Activated B cell treated with CpG ODN at 0.5 μM for 24 hours (primary cell): ENCODE measurements at regions not wholly inside any gene's neighbourhood (a gene's known extent, or its start where the extent isn't known, plus 50 kb on each side); places are given as distances from the start of the nearest gene placed in this dataset.

ENCODE experiments used
- ATAC-seq: fragments of 200-7000 bp; cut with Tn5 transposase; one replicate; pipeline ENCODE4 v1.10.0; 2021; ENCODE audit warnings: low read depth, mild to moderate bottlenecking, moderate library complexity
- CTCF ChIA-PET: fragments of 350-600 bp; sonication (Branson Sonifier 250); formaldehyde crosslinking; loops from one replicate; lab custom pipeline; 2021; ENCODE audit warnings: antibody characterized with exemption; lab: Charles Lee
- POLR2A ChIA-PET: fragments of 350-600 bp; sonication (Branson Sonifier 250); formaldehyde crosslinking; loops from one replicate; lab custom pipeline; 2021; ENCODE audit warnings: antibody characterized with exemption; lab: Charles Lee
- DNase-seq: peaks from one replicate; pipeline ENCODE4 v3.0.0; 2022
- H3K27ac Mint-ChIP-seq: one replicate; pipeline ENCODE4 v1.8.0; 2020; ENCODE audit warnings: mixed read lengths
- H3K27me3 Mint-ChIP-seq: one replicate; pipeline ENCODE4 v1.8.0; 2021; ENCODE audit warnings: mixed read lengths
- H3K36me3 Mint-ChIP-seq: one replicate; pipeline ENCODE4 v1.8.0; 2021; ENCODE audit warnings: low read depth, mixed read lengths
- H3K4me1 Mint-ChIP-seq: one replicate; pipeline ENCODE4 v1.8.0; 2021; ENCODE audit warnings: mixed read lengths
- H3K4me3 Mint-ChIP-seq: one replicate; pipeline ENCODE4 v1.8.0; 2020; ENCODE audit warnings: mild to moderate bottlenecking, mixed read lengths
- H3K9me3 Mint-ChIP-seq: one replicate; pipeline ENCODE4 v1.8.0; 2020; ENCODE audit warnings: mixed read lengths
- CTCF ChIP-seq: fragments of 200-600 bp; IDR thresholded peaks from one replicate; pipeline ENCODE4 v1.8.0; 2022; ENCODE audit warnings: antibody characterized with exemption, mild to moderate bottlenecking
- intact Hi-C: fragments of 100-400 bp; cut with micrococcal nuclease; formaldehyde crosslinking; loops from one replicate; pipeline ENCODE4 v1.15.1; 2024

GRCh38 chr20:51321343-51322163 is 221.0 kb downstream of the NFATC2 start:
- ATAC-seq (no peak), DNase-seq (no peak)
- ChIA-PET CTCF (interaction anchor here (1.5 kb wide), 1 partner anchor 334 kb away, joined by 3 read pairs; no protein-coding TSS in a partner anchor), POLR2A (no interaction called here)
- no peak overlapping the region for H3K4me3 Mint-ChIP-seq
- peaks cover 4% of the 10 kb centered on the region for H3K9me3 Mint-ChIP-seq
- intact Hi-C loops, result no loop called here
- no peaks in the 10 kb centered on the region for H3K36me3 Mint-ChIP-seq
- no peak for TF ChIP-seq CTCF
- peaks cover 12% of the 10 kb centered on the region for H3K27me3 Mint-ChIP-seq
- no peaks in the 10 kb centered on the region for H3K4me1 Mint-ChIP-seq
- no peak overlapping the region for H3K27ac Mint-ChIP-seq

- no peak overlapping the region for H3K4me3 Mint-ChIP-seq
- intact Hi-C loops, result no loop called here
- TF ChIP-seq CTCF, result no peak
- H3K36me3 Mint-ChIP-seq, result no peaks in the 10 kb centered on the region
- H3K9me3 Mint-ChIP-seq, result peaks cover 4% of the 10 kb centered on the region
- no peaks in the 10 kb centered on the region for H3K4me1 Mint-ChIP-seq
- peaks cover 12% of the 10 kb centered on the region for H3K27me3 Mint-ChIP-seq
- no peak overlapping the region for H3K27ac Mint-ChIP-seq
- CTCF ChIA-PET, result no interaction called here
- ATAC-seq (no peak), DNase-seq (no peak)
- POLR2A ChIA-PET, result no interaction called here
Measured at GRCh38 chr20:51319522-51319921, 223.0 kb downstream of the NFATC2 start.

- Mint-ChIP-seq H3K4me1 (no peaks in the 10 kb centered on the region), H3K27ac (no peak overlapping the region), H3K9me3 (peaks cover 4% of the 10 kb centered on the region), H3K36me3 (no peaks in the 10 kb centered on the region), H3K27me3 (peaks cover 5% of the 10 kb centered on the region), H3K4me3 (no peak overlapping the region)
- intact Hi-C loops, result no loop called here
- no peak for TF ChIP-seq CTCF
- ATAC-seq, result peak; percentile 25
- peak; percentile 21 for DNase-seq
- ChIA-PET CTCF (no interaction called here), POLR2A (no interaction called here)
Measured at GRCh38 chr20:51318058-51318949, 224.2 kb downstream of the NFATC2 start.

GRCh38 chr20:51315390-51315789 is 227.1 kb downstream of the NFATC2 start:
- Mint-ChIP-seq H3K4me3 (no peak overlapping the region), H3K27ac (no peak overlapping the region), H3K27me3 (peaks cover 16% of the 10 kb centered on the region), H3K9me3 (peaks cover 4% of the 10 kb centered on the region), H3K4me1 (no peaks in the 10 kb centered on the region), H3K36me3 (no peaks in the 10 kb centered on the region)
- no peak for TF ChIP-seq CTCF
- DNase-seq, result no peak
- ATAC-seq, result no peak
- ChIA-PET POLR2A (interaction anchor here (0.7 kb wide), 1 partner anchor 125 kb away, joined by 3 read pairs; no protein-coding TSS in a partner anchor), CTCF (no interaction called here)
- intact Hi-C loops, result no loop called here

- TF ChIP-seq CTCF, result no peak
- peaks cover 24% of the 10 kb centered on the region for H3K27me3 Mint-ChIP-seq
- no peaks in the 10 kb centered on the region for H3K9me3 Mint-ChIP-seq
- no peaks in the 10 kb centered on the region for H3K36me3 Mint-ChIP-seq
- H3K27ac Mint-ChIP-seq, result no peak overlapping the region
- no peak overlapping the region for H3K4me3 Mint-ChIP-seq
- H3K4me1 Mint-ChIP-seq, result no peaks in the 10 kb centered on the region
- ATAC-seq (no peak), DNase-seq (no peak)
- ChIA-PET CTCF (interaction anchor here (0.9 to 1.2 kb wide), 3 partner anchors 13 to 326 kb away, joined by 3 to 4 read pairs (median 3); no protein-coding TSS in a partner anchor), POLR2A (no interaction called here)
- intact Hi-C loops, result no loop called here
Measured at GRCh38 chr20:51313358-51313827, 229.1 kb downstream of the NFATC2 start.
